LHCN-M2 (cell line): ENCODE measurements at regions not wholly inside any gene's neighbourhood (a gene's known extent, or its start where the extent isn't known, plus 50 kb on each side); places are given as distances from the start of the nearest gene placed in this dataset.

ENCODE experiments used
- DNase-seq: peaks from one replicate; pipeline ENCODE4 v3.0.0-alpha.2; 2012; ENCODE audit warnings: low read depth

GRCh38 chr4:185924458-185925044 is 112.6 kb upstream of the SORBS2 start:
- no peak for DNase-seq

DNA sequence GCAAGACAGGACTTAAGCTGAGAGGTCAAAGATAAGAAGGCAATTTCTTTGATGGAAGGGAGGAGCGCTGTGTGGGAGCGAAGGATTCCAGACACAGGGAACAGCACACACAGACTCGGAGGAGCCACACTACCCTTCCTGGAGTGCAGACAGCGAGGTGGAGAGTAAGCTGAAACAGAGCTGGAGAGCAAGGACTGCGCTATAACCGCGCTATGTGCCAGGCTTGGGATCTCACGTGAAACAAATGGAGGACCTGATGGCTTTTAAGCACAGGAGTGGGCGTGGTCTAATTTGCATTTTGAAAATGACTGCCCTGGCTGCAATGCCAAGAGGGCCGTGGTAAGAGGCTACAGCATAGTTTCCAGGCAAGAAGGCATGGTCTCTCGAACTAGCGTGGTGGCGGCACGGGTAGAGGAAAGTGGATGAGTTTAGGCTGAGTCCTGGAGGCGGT is 113.9 kb upstream of the SORBS2 start:
- no peak for DNase-seq

DNA sequence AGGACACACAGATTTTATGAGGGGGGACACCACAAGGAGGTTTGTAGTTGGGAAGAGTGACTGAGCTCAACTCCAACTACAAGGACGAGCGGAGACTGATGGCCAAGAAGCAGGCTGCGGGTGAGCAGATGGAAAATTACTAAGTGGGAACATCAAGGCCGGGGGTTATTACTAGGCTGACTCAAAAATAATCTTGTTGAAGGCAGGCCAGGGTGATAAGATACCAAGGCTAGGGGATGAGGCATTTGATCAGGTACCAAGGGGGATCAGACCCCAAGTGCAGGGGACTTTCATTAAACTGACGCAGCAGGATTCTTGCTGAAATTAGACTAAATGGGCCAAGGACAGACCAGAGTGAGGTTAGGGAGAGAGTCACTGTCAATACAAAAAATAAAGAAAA is 119.4 kb upstream of the SORBS2 start:
- no peak for DNase-seq

- peak; percentile 22 for DNase-seq
Measured at GRCh38 chr4:185931986-185932385, 120.0 kb upstream of the SORBS2 start.

GRCh38 chr4:185932491-185932890 is 120.5 kb upstream of the SORBS2 start:
- peak; percentile 44 for DNase-seq

DNA sequence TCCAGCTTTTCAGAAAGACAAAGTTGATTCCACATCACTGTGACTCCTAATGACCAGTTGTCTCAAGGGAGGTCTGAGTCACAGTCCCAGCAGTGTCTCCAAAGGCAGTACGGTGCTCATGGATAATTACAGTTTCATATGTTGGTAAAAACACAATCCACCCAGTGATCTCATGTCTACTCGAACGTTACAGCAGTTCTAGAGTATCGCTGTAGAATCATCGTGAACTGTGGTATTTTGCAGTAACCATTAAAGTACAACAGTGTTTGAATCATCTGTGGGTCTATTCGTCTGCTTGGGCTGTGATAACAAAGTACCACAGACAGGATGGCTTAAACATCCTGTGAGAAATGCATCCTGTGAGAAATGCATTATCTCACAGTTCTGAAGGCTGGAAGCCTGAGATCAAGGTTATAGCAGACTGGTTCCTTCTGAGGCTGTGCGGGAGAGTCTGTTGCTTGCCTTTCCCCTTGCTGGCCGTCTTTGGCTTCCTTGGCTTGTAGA is 121.1 kb upstream of the SORBS2 start:
- peak; percentile 95 for DNase-seq

- DNase-seq: no peak
Measured at GRCh38 chr4:185936650-185937376, 124.8 kb upstream of the SORBS2 start.

GRCh38 chr4:185938654-185939053 is 126.7 kb upstream of the SORBS2 start:
- DNase-seq: no peak

DNA sequence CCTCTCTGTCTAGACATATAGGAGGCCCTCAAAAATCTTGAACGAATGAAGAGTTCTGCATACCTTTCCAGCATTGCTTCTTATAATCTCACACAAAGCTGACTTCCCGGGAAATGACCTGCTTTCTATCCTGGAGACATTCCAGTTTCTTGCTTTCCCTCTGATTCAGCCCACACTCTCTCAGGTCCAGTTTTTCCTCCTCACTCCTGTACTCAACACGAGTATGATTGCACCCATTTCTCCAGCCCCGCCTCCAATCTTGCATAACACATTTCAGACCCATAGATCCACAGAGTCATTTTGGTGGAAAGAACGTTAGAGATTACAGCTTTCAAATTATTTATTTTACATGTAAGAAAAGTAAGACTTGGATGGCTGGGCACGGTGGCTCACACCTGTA is 127.5 kb upstream of the TLR3 start:
- no peak for DNase-seq

DNA sequence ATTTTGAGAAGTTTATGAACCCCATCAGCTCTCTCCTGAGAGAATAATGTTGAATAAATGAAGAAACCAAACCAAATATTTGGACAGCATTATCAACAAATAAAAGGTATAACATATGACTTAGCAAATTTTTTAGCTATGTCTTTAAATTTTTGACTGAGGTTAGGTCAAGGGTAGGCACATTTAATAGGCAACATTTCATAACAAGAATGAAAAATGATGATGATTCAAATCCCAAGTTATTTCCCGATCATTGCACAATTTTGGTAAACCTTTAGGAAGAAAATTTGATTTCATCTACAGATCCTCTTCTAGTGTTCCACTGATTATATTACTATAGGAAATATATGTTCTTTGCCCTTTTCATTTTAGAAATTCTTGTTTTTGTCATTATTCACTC is 123.7 kb upstream of the TLR3 start:
- DNase-seq: no peak

GRCh38 chr4:185945906-185946305 is 123.0 kb upstream of the TLR3 start:
- DNase-seq: no peak

GRCh38 chr4:185950891-185951290 is 118.1 kb upstream of the TLR3 start:
- peak; percentile 38 for DNase-seq

DNA sequence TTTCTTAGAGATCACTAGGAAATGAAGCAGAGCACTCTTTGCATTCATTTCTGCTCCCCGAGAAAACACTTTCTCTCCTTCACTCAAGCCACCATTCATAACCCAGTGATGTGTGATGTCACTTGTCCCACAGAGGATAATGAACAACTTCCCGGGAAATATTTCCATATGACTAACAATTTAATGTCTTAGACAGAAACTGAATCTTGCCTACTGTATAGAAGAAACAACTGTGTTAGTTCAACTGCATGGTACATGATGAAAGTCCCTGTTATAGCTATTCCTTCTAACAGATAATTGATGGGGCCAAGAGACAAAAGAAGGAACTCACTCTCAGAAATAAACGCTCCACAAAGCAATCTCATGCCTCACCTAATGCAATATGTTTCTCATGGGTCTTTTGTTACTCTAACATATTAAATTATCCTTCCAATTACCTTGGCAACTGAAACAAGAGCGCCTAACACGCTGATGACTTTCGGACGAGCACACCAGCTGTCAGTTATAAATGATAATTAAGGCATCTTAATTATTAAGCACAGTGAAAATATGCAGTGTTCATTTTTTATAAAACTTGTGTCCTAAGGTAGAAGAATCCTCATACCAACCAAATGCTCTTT is 113.7 kb upstream of the TLR3 start:
- no peak for DNase-seq

- DNase-seq: no peak
Measured at GRCh38 chr4:185955826-185956543, 113.0 kb upstream of the TLR3 start.

DNA sequence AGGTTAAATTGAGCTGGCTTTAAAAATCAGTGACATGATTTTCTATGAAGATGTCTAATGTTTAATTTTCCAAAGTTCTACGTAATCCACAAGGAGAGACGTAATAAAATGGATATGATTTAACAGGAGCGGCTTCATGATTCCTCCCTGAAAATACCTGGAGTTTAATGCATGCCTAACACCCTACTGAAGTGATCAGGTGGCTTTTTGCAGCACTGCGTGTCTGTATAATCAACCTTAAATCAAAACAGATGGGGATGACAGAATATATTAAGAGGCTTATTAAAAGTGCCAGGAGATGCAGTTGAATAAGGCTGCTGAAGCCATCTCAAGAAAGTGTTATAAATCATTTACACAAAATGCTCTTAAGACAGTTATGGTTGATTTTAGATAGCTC is 112.4 kb upstream of the TLR3 start:
- no peak for DNase-seq

- no peak for DNase-seq
Measured at GRCh38 chr4:185958094-185958747, 110.7 kb upstream of the TLR3 start.

- no peak for DNase-seq
Measured at GRCh38 chr4:185965426-185966384, 103.3 kb upstream of the TLR3 start.

- DNase-seq: no peak
Measured at GRCh38 chr4:185966549-185966948, 102.4 kb upstream of the TLR3 start.

DNA sequence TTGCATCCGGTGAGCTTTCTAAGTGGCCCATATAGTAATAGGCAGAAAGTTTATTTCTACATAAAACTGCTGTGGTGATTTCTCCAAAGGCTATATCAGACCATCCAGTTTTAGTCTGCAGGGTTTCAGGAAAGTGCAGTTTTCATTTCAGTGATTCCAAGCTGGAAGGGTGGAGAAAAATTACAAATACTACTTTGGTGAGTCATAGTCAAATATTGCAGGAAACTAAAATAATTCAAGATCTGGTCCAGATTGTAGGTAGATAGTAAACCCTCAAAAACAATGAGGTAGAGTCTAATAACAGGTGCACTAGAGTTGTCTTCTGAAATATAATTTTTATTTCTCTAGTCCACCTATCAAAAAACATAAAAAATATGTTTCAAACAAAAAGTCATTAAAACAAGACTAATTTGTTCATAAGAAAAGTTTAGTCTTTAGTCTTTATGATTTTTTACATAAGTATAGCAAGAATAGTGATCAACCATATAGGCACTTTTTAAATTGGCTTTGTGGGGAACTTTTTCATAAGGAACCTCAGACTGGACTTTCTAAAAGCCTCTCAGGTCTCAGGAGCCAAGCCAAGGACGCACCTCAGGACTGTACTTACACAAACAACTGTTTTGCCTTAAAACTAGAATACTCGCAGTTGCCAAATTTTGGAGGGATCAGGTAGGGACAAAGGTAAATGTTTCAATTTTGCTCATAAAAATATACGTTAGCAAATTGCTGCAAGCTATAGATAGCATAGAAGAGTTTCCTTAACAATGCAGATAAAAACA is 101.8 kb upstream of the TLR3 start:
- DNase-seq: no peak

GRCh38 chr4:185969657-185970056 is 99.3 kb upstream of the TLR3 start:
- DNase-seq: no peak
